ENCODE measurements at regions not wholly inside any gene's neighbourhood (a gene's known extent, or its start where the extent isn't known, plus 50 kb on each side); places are given as distances from the start of the nearest gene placed in this dataset.
A peak's percentile ranks its signal among the peaks of the same experiment; 100 is the strongest.

- no peak for DNase-seq (ENCODE audit: low read depth)
- TF ChIP-seq CTCF (IDR thresholded peaks at IDR 0.05; ENCODE audit: insufficient read depth, low read depth, low read length), result no peak
- H3K4me3 ChIP-seq (ENCODE audit: low read depth, low read length), result no peak overlapping the region
Observed at GRCh38 chr3:69524816-69525215, 138.9 kb upstream of the FRMD4B start.

- no peak for TF ChIP-seq CTCF (IDR thresholded peaks at IDR 0.05; ENCODE audit: insufficient read depth, low read depth, low read length)
- H3K4me3 ChIP-seq (ENCODE audit: low read depth, low read length), result no peak overlapping the region
- DNase-seq (ENCODE audit: low read depth), result no peak
Observed at GRCh38 chr3:69521286-69521685, 135.4 kb upstream of the FRMD4B start.

- H3K4me3 ChIP-seq (ENCODE audit: low read depth, low read length), result no peak overlapping the region
- DNase-seq (ENCODE audit: low read depth), result no peak
- TF ChIP-seq CTCF (IDR thresholded peaks at IDR 0.05; ENCODE audit: insufficient read depth, low read depth, low read length), result no peak
Observed at GRCh38 chr3:69511361-69511760, 125.5 kb upstream of the FRMD4B start.

GRCh38 chr3:69510481-69511030 lies 124.7 kb upstream of the FRMD4B start:
- no peak for TF ChIP-seq CTCF (IDR thresholded peaks at IDR 0.05; ENCODE audit: insufficient read depth, low read depth, low read length)

GRCh38 chr3:69509288-69509687 lies 123.4 kb upstream of the FRMD4B start:
- H3K4me3 ChIP-seq (ENCODE audit: low read depth, low read length), result no peak overlapping the region
- TF ChIP-seq CTCF (IDR thresholded peaks at IDR 0.05; ENCODE audit: insufficient read depth, low read depth, low read length), result no peak

More at GRCh38 chr3:69510481-69511030, 124.7 kb upstream of the FRMD4B start:
- no peak for DNase-seq (ENCODE audit: low read depth)
- no peak overlapping the region for H3K4me3 ChIP-seq (ENCODE audit: low read depth, low read length)

GRCh38 chr3:69505770-69506407 lies 120.0 kb upstream of the FRMD4B start:
- no peak overlapping the region for H3K4me3 ChIP-seq (ENCODE audit: low read depth, low read length)
- peak; percentile 55 for DNase-seq (ENCODE audit: low read depth)
- no peak for TF ChIP-seq CTCF (IDR thresholded peaks at IDR 0.05; ENCODE audit: insufficient read depth, low read depth, low read length)

More at GRCh38 chr3:69509288-69509687, 123.4 kb upstream of the FRMD4B start:
- DNase-seq (ENCODE audit: low read depth), result no peak

- peak; percentile 28 for DNase-seq (ENCODE audit: low read depth)
- no peak overlapping the region for H3K4me3 ChIP-seq (ENCODE audit: low read depth, low read length)
- no peak for TF ChIP-seq CTCF (IDR thresholded peaks at IDR 0.05; ENCODE audit: insufficient read depth, low read depth, low read length)
Observed at GRCh38 chr3:69504232-69504631, 118.3 kb upstream of the FRMD4B start.
